GM18499 (cell line): ENCODE measurements at regions not wholly inside any gene's neighbourhood (a gene's known extent, or its start where the extent isn't known, plus 50 kb on each side); places are given as distances from the start of the nearest gene placed in this dataset.

Experiments
- ATAC-seq: cut with Tn5 transposase; IDR thresholded peaks from one replicate; pipeline ENCODE4 v1.9.1; 2021; ENCODE audit warnings: moderate number of reproducible peaks; ENCODE audit not compliant: insufficient read depth, unreplicated experiment

- no peak for ATAC-seq
Observed at GRCh38 chr5:56475689-56476486, 242.8 kb upstream of the ANKRD55 start.

DNA sequence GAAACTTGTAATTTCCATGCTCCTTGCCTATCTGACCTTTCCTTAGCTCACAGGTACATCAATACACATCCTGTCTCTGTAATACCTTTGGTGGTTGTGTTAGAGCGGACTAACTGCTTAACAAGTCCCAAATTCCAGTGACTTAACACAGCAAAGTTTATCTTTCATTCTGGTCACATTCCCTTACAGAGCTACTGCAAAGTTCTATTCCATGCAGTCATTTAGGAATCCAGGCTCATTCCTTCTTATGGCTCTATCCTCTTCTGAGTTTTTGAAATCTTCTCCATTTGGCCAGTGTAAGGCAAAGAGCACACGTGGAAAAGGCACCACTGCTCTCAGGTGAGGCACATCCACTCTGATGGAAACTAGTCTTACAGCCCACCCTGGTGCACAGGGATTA, 238.6 kb upstream of the ANKRD55 start:
- no peak for ATAC-seq

- no peak for ATAC-seq
Observed at GRCh38 chr5:56470007-56470406, 236.9 kb upstream of the ANKRD55 start.

GRCh38 chr5:56468277-56468676, 235.1 kb upstream of the ANKRD55 start:
- ATAC-seq: no peak

- no peak for ATAC-seq
Observed at GRCh38 chr5:56467176-56467717, 234.1 kb upstream of the ANKRD55 start.

DNA sequence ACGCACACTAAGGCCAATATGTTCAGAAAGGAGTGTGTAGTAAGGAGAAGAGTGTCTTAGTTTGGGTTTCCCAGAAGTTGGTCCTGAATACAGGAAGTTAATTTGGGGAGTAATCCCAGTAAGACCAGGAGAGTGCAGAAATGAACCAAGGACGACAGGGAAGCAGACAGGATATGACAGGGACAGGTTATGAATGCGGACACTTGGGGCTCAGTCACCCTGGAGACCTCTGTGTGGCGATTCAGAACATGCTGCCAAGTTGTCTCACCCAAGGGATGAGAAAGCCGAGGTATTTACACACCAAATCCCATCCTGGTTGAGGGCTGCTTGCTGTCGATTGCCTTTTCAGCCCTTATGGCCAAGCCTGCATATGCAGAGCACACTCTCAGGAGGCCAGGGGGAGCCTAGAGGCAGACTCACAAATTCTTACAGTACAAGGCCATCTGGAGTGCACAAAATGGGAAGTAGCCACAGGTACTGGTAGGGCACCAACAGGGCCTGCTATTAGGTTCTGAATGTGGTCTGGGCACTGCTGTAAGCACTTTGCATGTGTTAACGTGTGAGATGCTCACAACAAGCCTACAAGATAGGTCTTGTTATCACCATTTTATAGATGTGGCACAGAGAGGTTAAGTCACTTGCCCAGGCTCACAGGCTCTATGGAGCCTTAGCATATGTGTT, 233.1 kb upstream of the ANKRD55 start:
- ATAC-seq: no peak

GRCh38 chr5:56465769-56466135, 232.6 kb upstream of the ANKRD55 start:
- no peak for ATAC-seq

DNA sequence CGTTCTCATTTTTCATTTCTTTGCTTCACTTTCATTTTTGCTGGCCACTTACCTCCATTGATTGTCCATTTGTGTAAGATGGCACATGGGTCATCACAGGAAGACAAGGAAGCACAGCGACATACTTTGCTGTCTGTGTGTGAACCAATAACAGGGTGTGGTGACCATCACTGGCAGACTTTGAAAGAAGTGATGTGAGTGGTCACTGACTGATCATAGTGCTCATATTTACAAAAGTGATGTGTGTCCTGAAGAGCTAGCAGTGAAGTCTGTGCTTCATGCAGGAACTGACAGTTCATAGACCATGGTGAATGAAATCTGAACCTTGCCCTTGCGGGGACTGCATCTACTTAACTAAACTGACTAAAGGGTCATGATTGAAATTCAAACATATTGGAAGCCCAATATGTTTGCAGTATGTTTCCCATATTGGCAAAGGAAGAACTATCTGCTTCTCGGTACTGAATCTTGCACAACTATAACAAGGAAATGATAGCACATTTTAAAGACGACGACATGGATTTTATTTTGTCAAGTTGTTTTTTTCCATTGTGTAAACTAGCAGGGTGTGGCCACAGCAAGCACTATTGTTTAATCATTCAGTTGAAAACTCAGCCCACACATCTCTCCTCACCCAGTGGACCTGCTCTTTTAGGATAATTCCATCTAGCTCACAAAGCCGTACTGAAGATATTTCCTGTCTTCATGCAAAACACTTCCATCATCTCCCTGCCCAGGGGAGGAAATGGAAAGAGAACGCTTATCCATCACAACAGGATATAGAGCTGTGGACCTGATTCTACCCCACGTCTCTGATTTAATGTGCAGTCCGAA, 232.0 kb upstream of the ANKRD55 start:
- no peak for ATAC-seq

DNA sequence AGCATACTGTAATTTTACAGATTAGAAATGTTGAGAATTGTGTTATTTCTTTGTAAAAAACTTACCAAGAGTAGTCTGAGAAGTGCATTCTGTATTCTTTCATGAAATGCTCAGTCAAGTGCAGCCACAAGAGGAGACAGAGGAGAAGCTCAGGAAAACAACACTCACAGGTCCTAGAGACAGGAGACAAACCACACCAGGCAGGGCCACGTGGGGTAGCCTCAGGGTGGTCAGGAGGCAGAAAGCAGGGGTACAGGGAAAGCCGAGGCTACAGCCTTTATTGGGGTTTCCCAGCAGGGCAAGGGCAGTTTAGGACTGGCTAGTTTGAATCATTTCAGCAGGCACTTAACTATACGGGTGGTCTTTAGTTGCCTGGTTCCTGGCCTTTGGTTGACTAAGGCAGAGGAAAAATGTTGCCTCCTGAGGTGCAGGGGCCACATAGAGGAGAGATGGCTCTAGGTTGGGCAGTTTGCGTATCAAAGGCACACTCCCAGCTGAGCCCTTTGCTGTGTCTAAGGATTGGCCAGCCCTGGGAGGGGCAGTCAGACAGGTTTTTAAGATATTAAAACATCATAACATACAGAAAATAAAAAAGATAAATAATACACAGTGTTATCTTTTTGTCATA, 230.9 kb upstream of the ANKRD55 start:
- ATAC-seq: no peak

- ATAC-seq: no peak
Observed at GRCh38 chr5:56461584-56461983, 228.5 kb upstream of the ANKRD55 start.

GRCh38 chr5:56460681-56461191, 227.6 kb upstream of the ANKRD55 start:
- no peak for ATAC-seq

DNA sequence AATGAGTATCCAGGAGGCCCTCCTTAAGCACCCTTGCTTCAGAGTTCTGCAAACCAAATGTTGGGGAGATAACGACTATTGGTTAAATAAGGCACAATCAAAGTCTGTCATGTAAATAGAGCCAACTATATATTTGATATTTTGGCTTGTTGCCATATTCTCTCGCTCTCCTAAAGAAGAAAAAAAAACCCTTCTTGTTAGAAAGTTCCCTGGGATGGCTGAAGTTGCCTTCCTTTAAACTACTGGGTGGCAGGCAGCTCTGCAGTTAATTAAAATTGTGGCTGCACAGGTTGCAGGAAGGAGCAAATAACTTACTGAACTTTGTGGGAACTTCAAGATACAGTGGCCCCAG, 227.0 kb upstream of the ANKRD55 start:
- no peak for ATAC-seq

GRCh38 chr5:56459394-56460194, 226.5 kb upstream of the ANKRD55 start:
- no peak for ATAC-seq

- ATAC-seq: no peak
Observed at GRCh38 chr5:56457887-56458812, 225.0 kb upstream of the ANKRD55 start.

DNA sequence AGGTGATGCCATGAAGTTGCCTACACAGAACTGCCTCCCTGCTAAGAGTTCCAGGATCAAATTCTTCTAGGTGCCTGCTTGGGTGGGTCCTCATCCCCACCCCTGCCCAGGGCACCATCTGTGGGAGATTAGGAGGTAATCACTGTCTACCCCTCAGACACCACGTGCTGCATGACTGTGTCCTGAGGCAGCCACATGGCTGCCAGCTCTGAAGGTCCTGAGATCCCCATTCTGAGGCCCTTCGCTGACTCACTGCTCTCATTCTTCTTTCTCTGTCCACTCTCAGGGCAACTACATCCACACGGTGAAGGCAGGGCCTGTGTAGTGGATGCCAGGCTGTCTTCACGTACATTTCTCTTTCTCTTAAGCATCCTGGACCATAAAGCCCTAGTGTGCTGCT, 222.9 kb upstream of the ANKRD55 start:
- ATAC-seq: no peak

DNA sequence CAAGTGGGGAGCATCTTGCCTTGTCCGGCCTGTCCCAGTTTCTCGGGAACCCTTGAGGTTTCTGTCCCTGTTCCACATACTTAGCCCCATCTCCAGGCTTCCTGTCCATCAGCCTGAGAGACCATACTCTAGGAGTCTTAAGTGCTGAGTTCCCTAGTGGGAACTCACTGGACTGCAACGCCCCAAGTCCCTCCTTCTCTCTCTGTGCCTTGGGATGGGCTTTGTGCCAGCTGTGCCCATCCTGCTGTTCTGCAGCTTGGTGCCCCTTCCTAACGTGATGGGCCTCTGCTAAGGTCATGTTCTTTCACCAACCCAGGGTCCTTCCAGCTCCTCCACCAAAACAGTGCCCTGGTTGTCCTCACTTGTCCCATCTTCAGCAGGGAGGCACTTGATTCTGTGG, 222.3 kb upstream of the ANKRD55 start:
- no peak for ATAC-seq

- no peak for ATAC-seq
Observed at GRCh38 chr5:56454219-56454862, 221.2 kb upstream of the ANKRD55 start.

DNA sequence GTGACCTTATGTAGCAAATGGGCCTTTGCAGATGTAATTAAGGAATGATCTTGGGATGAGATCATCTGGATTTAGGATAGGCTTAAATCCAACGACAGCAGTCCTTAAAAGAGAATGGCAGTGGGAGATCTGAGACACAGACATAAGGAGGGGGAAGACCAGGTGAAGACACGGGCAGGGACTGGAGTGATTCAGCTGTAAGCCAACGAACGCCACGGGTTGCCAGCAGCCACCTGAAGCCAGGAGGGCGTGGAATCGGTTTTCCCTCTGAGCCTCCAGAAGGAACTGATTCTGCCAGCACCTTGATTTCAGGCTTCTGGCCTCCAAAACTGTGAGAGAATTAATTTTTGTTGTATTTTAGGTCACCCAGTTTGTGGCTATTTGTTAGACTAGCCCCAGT, 218.6 kb upstream of the ANKRD55 start:
- no peak for ATAC-seq
